H9 (cell line): ENCODE measurements at regions not wholly inside any gene's neighbourhood (a gene's known extent, or its start where the extent isn't known, plus 50 kb on each side); places are given as distances from the start of the nearest gene placed in this dataset.

ENCODE experiments used
- DNase-seq: peaks from one replicate; pipeline ENCODE4 v3.0.0-alpha.2; 2017
- H2AFZ ChIP-seq: one replicate; pipeline ENCODE4 v1.6.1; 2013; ENCODE audit warnings: mild to moderate bottlenecking, low read length, control low read depth, moderate library complexity
- H2AK5ac ChIP-seq: 2 replicates; pipeline ENCODE4 v1.6.1; 2013; ENCODE audit warnings: low read length, control low read depth, mixed read lengths; ENCODE audit not compliant: insufficient read length
- H2BK120ac ChIP-seq: one replicate; pipeline ENCODE4 v1.6.1; 2013; ENCODE audit warnings: low read depth, mild to moderate bottlenecking, low read length, control low read depth, inconsistent platforms; ENCODE audit not compliant: poor library complexity, severe bottlenecking
- H2BK12ac ChIP-seq: 2 replicates; pipeline ENCODE4 v1.6.1; 2013; ENCODE audit warnings: low read length, control low read depth, mixed read lengths, low read depth; ENCODE audit not compliant: insufficient read length
- H2BK15ac ChIP-seq: 2 replicates; pipeline ENCODE4 v1.6.1; 2013; ENCODE audit warnings: low read depth, low read length, control low read depth
- H2BK20ac ChIP-seq: one replicate; pipeline ENCODE4 v1.6.1; 2013; ENCODE audit warnings: low read depth, mild to moderate bottlenecking, low read length, control low read depth, inconsistent platforms; ENCODE audit not compliant: poor library complexity, severe bottlenecking
- H2BK5ac ChIP-seq: 2 replicates; pipeline ENCODE4 v1.6.1; 2013; ENCODE audit warnings: low read length, control low read depth, mixed read lengths; ENCODE audit not compliant: insufficient read length
- H3K14ac ChIP-seq: 2 replicates; pipeline ENCODE4 v1.6.1; 2013; ENCODE audit warnings: low read length, control low read depth; ENCODE audit not compliant: insufficient read depth
- H3K18ac ChIP-seq: 2 replicates; pipeline ENCODE4 v1.6.1; 2013; ENCODE audit warnings: low read depth, mild to moderate bottlenecking, mixed read lengths, low read length, control low read depth; ENCODE audit not compliant: insufficient read length
- H3K23ac ChIP-seq: 2 replicates; pipeline ENCODE4 v1.6.1; 2013; ENCODE audit warnings: low read length, control low read depth, mixed read lengths, low read depth; ENCODE audit not compliant: insufficient read length
- H3K23me2 ChIP-seq: 2 replicates; pipeline ENCODE4 v1.6.1; 2013; ENCODE audit warnings: low read depth, mild to moderate bottlenecking, mixed read lengths, low read length, control low read depth; ENCODE audit not compliant: insufficient read length, poor library complexity, severe bottlenecking
- H3K27ac ChIP-seq: 2 replicates; pipeline ENCODE4 v1.5.1; 2013; ENCODE audit warnings: low read length, control low read depth, mixed read lengths, low read depth; ENCODE audit not compliant: insufficient read length
- H3K27me3 ChIP-seq: 2 replicates; pipeline ENCODE4 v1.6.1; 2013; ENCODE audit warnings: low read length, control low read depth, inconsistent platforms; ENCODE audit not compliant: insufficient read depth
- H3K4ac ChIP-seq: 2 replicates; pipeline ENCODE4 v1.6.1; 2013; ENCODE audit warnings: low read depth, mild to moderate bottlenecking, control low read depth, inconsistent platforms, low read length, moderate library complexity
- H3K4me1 ChIP-seq: 2 replicates; pipeline ENCODE4 v1.6.1; 2013; ENCODE audit warnings: low read length, control low read depth, inconsistent platforms; ENCODE audit not compliant: insufficient read depth
- H3K4me2 ChIP-seq: 2 replicates; pipeline ENCODE4 v1.6.1; 2013; ENCODE audit warnings: low read length, control low read depth, mixed read lengths; ENCODE audit not compliant: insufficient read length, insufficient read depth
- H3K56ac ChIP-seq: 2 replicates; pipeline ENCODE4 v1.6.1; 2013; ENCODE audit warnings: low read depth, mild to moderate bottlenecking, mixed read lengths, low read length, control low read depth; ENCODE audit not compliant: insufficient read length
- H3K79me1 ChIP-seq: 2 replicates; pipeline ENCODE4 v1.6.1; 2013; ENCODE audit warnings: low read depth, mild to moderate bottlenecking, moderate library complexity, low read length, control low read depth, inconsistent platforms; ENCODE audit not compliant: insufficient read depth, poor library complexity, severe bottlenecking
- H3K79me2 ChIP-seq: 2 replicates; pipeline ENCODE4 v1.6.1; 2013; ENCODE audit warnings: low read length, control low read depth, inconsistent platforms; ENCODE audit not compliant: insufficient read depth
- H3K9ac ChIP-seq: 2 replicates; pipeline ENCODE4 v1.6.1; 2013; ENCODE audit warnings: low read length, control low read depth, mixed read lengths; ENCODE audit not compliant: insufficient read length; ENCODE audit errors: extremely low read depth
- H3K9me3 ChIP-seq: one replicate; pipeline ENCODE4 v1.6.1; 2013; ENCODE audit warnings: low read depth, low read length, inconsistent platforms; ENCODE audit not compliant: control insufficient read depth
- H3T11ph ChIP-seq: one replicate; pipeline ENCODE4 v1.6.1; 2013; ENCODE audit warnings: mild to moderate bottlenecking, low read length, control low read depth, inconsistent platforms
- H4K20me1 ChIP-seq: one replicate; pipeline ENCODE4 v1.6.1; 2013; ENCODE audit not compliant: control insufficient read depth, insufficient read length, insufficient read depth
- H4K5ac ChIP-seq: 2 replicates; pipeline ENCODE4 v1.6.1; 2013; ENCODE audit warnings: low read depth, mild to moderate bottlenecking, mixed read lengths, low read length, control low read depth; ENCODE audit not compliant: insufficient read length
- H4K8ac ChIP-seq: replicated peaks from 2 replicates; pipeline ENCODE4 v1.6.1; 2013; ENCODE audit warnings: low read length, control low read depth, mixed read lengths, low read depth; ENCODE audit not compliant: insufficient read length
- H4K91ac ChIP-seq: 2 replicates; pipeline ENCODE4 v1.6.1; 2013; ENCODE audit warnings: low read depth, mild to moderate bottlenecking, moderate library complexity, mixed read lengths, low read length, control low read depth; ENCODE audit not compliant: insufficient read length
- H3K27ac Mint-ChIP-seq, 3 experiments: 2 replicates in 2 of 3; 3 replicates in 1 of 3; pipeline ENCODE4 v1.8.0; 2020 to 2021; ENCODE audit warnings: mixed read lengths in 3 of 3, mild to moderate bottlenecking in 1 of 3, moderate library complexity in 1 of 3
- H3K27me3 Mint-ChIP-seq: 2 replicates; pipeline ENCODE4 v1.8.0; 2021; ENCODE audit warnings: low read depth, mild to moderate bottlenecking, moderate library complexity, mixed read lengths
- H3K36me3 Mint-ChIP-seq, 3 experiments: 2 replicates in 2 of 3; 3 replicates in 1 of 3; pipeline ENCODE4 v1.8.0; 2020 to 2021; ENCODE audit warnings: low read depth in 3 of 3, mixed read lengths in 3 of 3; ENCODE audit not compliant: insufficient read depth in 1 of 3
- H3K4me1 Mint-ChIP-seq, 2 experiments: 2 replicates each; pipeline ENCODE4 v1.8.0; 2020; ENCODE audit warnings: mixed read lengths in 2 of 2
- H3K4me3 Mint-ChIP-seq, 2 experiments: 2 replicates in 1 of 2; 3 replicates in 1 of 2; pipeline ENCODE4 v1.8.0; 2020 to 2021; ENCODE audit warnings: mild to moderate bottlenecking in 2 of 2, mixed read lengths in 2 of 2, moderate library complexity in 1 of 2
- H3K9me3 Mint-ChIP-seq, 2 experiments: 2 replicates in 1 of 2; 3 replicates in 1 of 2; pipeline ENCODE4 v1.8.0; 2020; ENCODE audit warnings: mild to moderate bottlenecking in 2 of 2, mixed read lengths in 2 of 2, moderate library complexity in 1 of 2
- CTCF ChIP-seq: fragments of 200-600 bp; sonication (generic); conservative IDR thresholded peaks from 3 replicates; pipeline ENCODE4 v1.8.0; 2021; ENCODE audit warnings: antibody characterized with exemption, mild to moderate bottlenecking
- WGBS: extraction: QIAGEN DNeasy Blood & Tissue Kit; methylation state at CpG from one replicate; pipeline ENCODE4 v1.1.7; 2013; ENCODE audit warnings: missing lambda C conversion rate, low lambda C conversion rate, mixed read lengths; ENCODE audit not compliant: insufficient read length; ENCODE audit errors: extremely low coverage; 5-methylcytosine and 5-hydroxymethylcytosine counted together

- H4K5ac ChIP-seq = no peak overlapping the region
- H3K36me3 Mint-ChIP-seq = peaks cover 8 to 18% (median 9%) of the 10 kb centered on the region in 3 experiments; a peak in 6 of 7 replicates
- TF ChIP-seq CTCF = no peak
- H2BK12ac ChIP-seq = no peak overlapping the region
- no CpG with 5 or more reads among the region's 1 CpG for WGBS
- no peaks in the 10 kb centered on the region for H3K23me2 ChIP-seq
- no peak overlapping the region for H2BK20ac ChIP-seq
- DNase-seq = no peak
- no peak overlapping the region for H3K4me2 ChIP-seq
- H3K27me3 Mint-ChIP-seq = no peaks in the 10 kb centered on the region
- H3K9me3 Mint-ChIP-seq = peaks cover 21 to 22% of the 10 kb centered on the region in 2 experiments
- H3K79me1 ChIP-seq = no peaks in the 10 kb centered on the region
- no peak overlapping the region for H2AFZ ChIP-seq
- no peak overlapping the region for H3K27ac Mint-ChIP-seq
- H4K91ac ChIP-seq = no peak overlapping the region
- no peak overlapping the region for H2BK5ac ChIP-seq
- H3K4me1 ChIP-seq = no peaks in the 10 kb centered on the region
- no peak overlapping the region for H2BK15ac ChIP-seq
- no peak overlapping the region for H3K9ac ChIP-seq
- H3K18ac ChIP-seq = no peak overlapping the region
- no peak overlapping the region for H2BK120ac ChIP-seq
- no peak overlapping the region for H3K23ac ChIP-seq
- no peak overlapping the region for H3K27ac ChIP-seq
- H4K20me1 ChIP-seq = no peaks in the 10 kb centered on the region
- H3K14ac ChIP-seq = no peak overlapping the region
- no peak overlapping the region for H2AK5ac ChIP-seq
- no peaks in the 10 kb centered on the region for H3K27me3 ChIP-seq
- H3K4me1 Mint-ChIP-seq = no peaks in the 10 kb centered on the region
- no peak overlapping the region for H3K4ac ChIP-seq
- no peaks in the 10 kb centered on the region for H3K79me2 ChIP-seq
- no peak overlapping the region for H3K56ac ChIP-seq
- H3K9me3 ChIP-seq = no peaks in the 10 kb centered on the region
- no peak overlapping the region for H3T11ph ChIP-seq
- no peak overlapping the region for H3K4me3 Mint-ChIP-seq
- no peak overlapping the region for H4K8ac ChIP-seq
Measured at GRCh38 chr3:96410006-96410730, 404.2 kb upstream of the EPHA6 start.
